ENCODE measurements at regions not wholly inside any gene's neighbourhood (a gene's known extent, or its start where the extent isn't known, plus 50 kb on each side); places are given as distances from the start of the nearest gene placed in this dataset.

- TF ChIP-seq CTCF (IDR thresholded peaks at IDR 0.05): no peak
- TF ChIP-seq POLR2AphosphoS5 (IDR thresholded peaks at IDR 0.05): no peak
- no peak for TF ChIP-seq POLR2A (IDR thresholded peaks at IDR 0.05)
Measured at GRCh38 chr2:120450196-120450820, 104.4 kb downstream of the INHBB start.
